Astrocyte (in vitro differentiated cells and primary cell): ENCODE measurements at regions not wholly inside any gene's neighbourhood (a gene's known extent, or its start where the extent isn't known, plus 50 kb on each side); places are given as distances from the start of the nearest gene placed in this dataset.

Source experiments
- DNase-seq: peaks from one replicate; pipeline ENCODE4 v3.0.0-alpha.2; 2010; ENCODE audit warnings: low read depth
- FAIRE-seq: peaks from 2 replicates; lab custom pipeline; 2011; peaks lifted over from hg19 to GRCh38; lab: Jason Lieb, UNC
- H2AFZ ChIP-seq: 2 replicates; pipeline ENCODE4 v1.6.0; 2012; ENCODE audit warnings: low read depth, low read length, inconsistent platforms
- H3K27ac ChIP-seq: 2 replicates; pipeline ENCODE4 v1.5.1; 2011; ENCODE audit warnings: low read depth, low read length, inconsistent platforms
- H3K27me3 ChIP-seq: 2 replicates; pipeline ENCODE4 v1.6.0; 2011; ENCODE audit warnings: low read length, inconsistent platforms; ENCODE audit not compliant: insufficient read depth
- H3K36me3 ChIP-seq: 2 replicates; pipeline ENCODE4 v1.5.1; 2011; ENCODE audit warnings: low read length, inconsistent platforms; ENCODE audit not compliant: insufficient read depth
- H3K4me1 ChIP-seq: 2 replicates; pipeline ENCODE4 v1.5.1; 2011; ENCODE audit warnings: low read length, inconsistent platforms; ENCODE audit not compliant: insufficient read depth
- H3K4me2 ChIP-seq: 2 replicates; pipeline ENCODE4 v1.6.0; 2012; ENCODE audit warnings: low read length, inconsistent platforms
- H3K4me3 ChIP-seq: 2 replicates; pipeline ENCODE4 v1.5.1; 2011; ENCODE audit warnings: low read depth, mild to moderate bottlenecking, low read length, inconsistent platforms; ENCODE audit not compliant: insufficient read depth
- H3K79me2 ChIP-seq: 2 replicates; pipeline ENCODE4 v1.6.0; 2012; ENCODE audit warnings: mild to moderate bottlenecking, low read length, inconsistent platforms; ENCODE audit not compliant: insufficient read depth
- H3K9ac ChIP-seq: 2 replicates; pipeline ENCODE4 v1.6.0; 2012; ENCODE audit warnings: mild to moderate bottlenecking, low read length, inconsistent platforms
- H3K9me3 ChIP-seq: 2 replicates; pipeline ENCODE4 v1.5.1; 2012; ENCODE audit warnings: low read depth, mild to moderate bottlenecking, low read length, inconsistent platforms; ENCODE audit not compliant: insufficient read depth
- H4K20me1 ChIP-seq: 2 replicates; pipeline ENCODE4 v1.6.0; 2012; ENCODE audit warnings: low read length, inconsistent platforms; ENCODE audit not compliant: insufficient read depth
- H3K27ac Mint-ChIP-seq: one replicate; pipeline ENCODE4 v1.8.0; 2021; ENCODE audit warnings: mild to moderate bottlenecking, mixed read lengths; ENCODE audit not compliant: unreplicated experiment
- H3K27me3 Mint-ChIP-seq: one replicate; pipeline ENCODE4 v1.8.0; 2021; ENCODE audit warnings: low read depth, mixed read lengths; ENCODE audit not compliant: unreplicated experiment
- H3K36me3 Mint-ChIP-seq: one replicate; pipeline ENCODE4 v1.8.0; 2021; ENCODE audit warnings: low read depth, mixed read lengths; ENCODE audit not compliant: unreplicated experiment
- H3K4me1 Mint-ChIP-seq: one replicate; pipeline ENCODE4 v1.8.0; 2021; ENCODE audit warnings: low read depth, mixed read lengths; ENCODE audit not compliant: unreplicated experiment
- H3K4me3 Mint-ChIP-seq: one replicate; pipeline ENCODE4 v1.8.0; 2021; ENCODE audit warnings: mild to moderate bottlenecking, moderate library complexity, mixed read lengths; ENCODE audit not compliant: unreplicated experiment
- H3K9me3 Mint-ChIP-seq: one replicate; pipeline ENCODE4 v1.8.0; 2021; ENCODE audit warnings: mild to moderate bottlenecking, mixed read lengths; ENCODE audit not compliant: unreplicated experiment
- EZH2 ChIP-seq: IDR thresholded peaks from 2 replicates; pipeline ENCODE4 v1.6.1; 2012; ENCODE audit warnings: mild to moderate bottlenecking, low read length, inconsistent platforms; ENCODE audit not compliant: insufficient read depth
- TF ChIP-seq, protein P1 (sequence below): IDR thresholded peaks from 2 replicates; pipeline ENCODE4 v1.5.1; 2011; ENCODE audit warnings: low read depth, mild to moderate bottlenecking, inconsistent platforms, low read length, moderate library complexity; ENCODE audit not compliant: insufficient read depth

GRCh38 chrY:8562456-8563090 is 774.7 kb upstream of the TSPY4 start:
- TF ChIP-seq, protein P1, sequence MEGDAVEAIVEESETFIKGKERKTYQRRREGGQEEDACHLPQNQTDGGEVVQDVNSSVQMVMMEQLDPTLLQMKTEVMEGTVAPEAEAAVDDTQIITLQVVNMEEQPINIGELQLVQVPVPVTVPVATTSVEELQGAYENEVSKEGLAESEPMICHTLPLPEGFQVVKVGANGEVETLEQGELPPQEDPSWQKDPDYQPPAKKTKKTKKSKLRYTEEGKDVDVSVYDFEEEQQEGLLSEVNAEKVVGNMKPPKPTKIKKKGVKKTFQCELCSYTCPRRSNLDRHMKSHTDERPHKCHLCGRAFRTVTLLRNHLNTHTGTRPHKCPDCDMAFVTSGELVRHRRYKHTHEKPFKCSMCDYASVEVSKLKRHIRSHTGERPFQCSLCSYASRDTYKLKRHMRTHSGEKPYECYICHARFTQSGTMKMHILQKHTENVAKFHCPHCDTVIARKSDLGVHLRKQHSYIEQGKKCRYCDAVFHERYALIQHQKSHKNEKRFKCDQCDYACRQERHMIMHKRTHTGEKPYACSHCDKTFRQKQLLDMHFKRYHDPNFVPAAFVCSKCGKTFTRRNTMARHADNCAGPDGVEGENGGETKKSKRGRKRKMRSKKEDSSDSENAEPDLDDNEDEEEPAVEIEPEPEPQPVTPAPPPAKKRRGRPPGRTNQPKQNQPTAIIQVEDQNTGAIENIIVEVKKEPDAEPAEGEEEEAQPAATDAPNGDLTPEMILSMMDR, result no peak
- TF ChIP-seq EZH2, result no peak
- H3K27ac Mint-ChIP-seq, result no peak overlapping the region

DNA sequence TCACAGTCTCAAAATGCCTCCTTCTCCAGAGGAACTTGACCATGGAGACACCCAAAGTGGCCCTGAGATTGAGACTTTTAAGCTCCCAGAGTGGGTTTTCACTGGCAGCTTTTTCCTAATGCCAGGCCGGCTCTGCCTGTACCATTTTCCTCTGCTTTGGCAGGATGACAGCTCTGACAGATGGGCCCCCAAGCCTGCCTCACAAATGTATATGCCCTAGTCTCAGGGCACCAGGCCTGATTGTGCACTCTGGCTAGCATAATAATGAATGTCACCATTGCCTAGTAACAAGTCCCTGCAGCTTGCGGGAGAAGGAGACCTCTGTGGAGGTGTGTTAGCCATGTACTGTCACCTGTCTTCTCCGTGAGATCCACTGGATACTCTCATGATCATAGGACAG is 772.8 kb upstream of the TSPY4 start:
- no peak for FAIRE-seq
- no peaks in the 10 kb centered on the region for H3K4me1 Mint-ChIP-seq
- H3K4me2 ChIP-seq, result no peak overlapping the region
- peaks cover 2% of the 10 kb centered on the region for H3K9me3 Mint-ChIP-seq
- no peaks in the 10 kb centered on the region for H3K4me1 ChIP-seq
- no peaks in the 10 kb centered on the region for H3K79me2 ChIP-seq
- no peak overlapping the region for H2AFZ ChIP-seq
- DNase-seq, result no peak
- TF ChIP-seq, protein P1, result no peak
- TF ChIP-seq EZH2, result no peak
- no peak overlapping the region for H3K27ac ChIP-seq
- H3K27me3 Mint-ChIP-seq, result no peaks in the 10 kb centered on the region
- H3K36me3 ChIP-seq, result no peaks in the 10 kb centered on the region
- no peak overlapping the region for H3K4me3 Mint-ChIP-seq
- no peaks in the 10 kb centered on the region for H3K27me3 ChIP-seq
- H3K27ac Mint-ChIP-seq, result no peak overlapping the region
- no peaks in the 10 kb centered on the region for H3K36me3 Mint-ChIP-seq
- H3K9me3 ChIP-seq, result no peaks in the 10 kb centered on the region
- H4K20me1 ChIP-seq, result no peaks in the 10 kb centered on the region
- no peak overlapping the region for H3K4me3 ChIP-seq
- no peak overlapping the region for H3K9ac ChIP-seq

More at GRCh38 chrY:8562456-8563090, 774.7 kb upstream of the TSPY4 start:
- no peaks in the 10 kb centered on the region for H3K9me3 ChIP-seq
- no peaks in the 10 kb centered on the region for H3K4me1 ChIP-seq
- Mint-ChIP-seq H3K9me3 (no peaks in the 10 kb centered on the region), H3K4me1 (no peaks in the 10 kb centered on the region), H3K36me3 (no peaks in the 10 kb centered on the region), H3K27me3 (no peaks in the 10 kb centered on the region), H3K4me3 (no peak overlapping the region)
- H3K27ac ChIP-seq, result no peak overlapping the region
- no peak overlapping the region for H3K4me3 ChIP-seq
- no peaks in the 10 kb centered on the region for H3K79me2 ChIP-seq
- no peak for DNase-seq
- no peak overlapping the region for H2AFZ ChIP-seq
- H3K4me2 ChIP-seq, result no peak overlapping the region
- no peaks in the 10 kb centered on the region for H4K20me1 ChIP-seq
- H3K36me3 ChIP-seq, result no peaks in the 10 kb centered on the region
- no peak for FAIRE-seq
- no peak overlapping the region for H3K9ac ChIP-seq
- H3K27me3 ChIP-seq, result no peaks in the 10 kb centered on the region

- no peak overlapping the region for H3K4me3 ChIP-seq
- H4K20me1 ChIP-seq, result no peaks in the 10 kb centered on the region
- Mint-ChIP-seq H3K36me3 (no peaks in the 10 kb centered on the region), H3K27me3 (no peaks in the 10 kb centered on the region), H3K4me3 (no peak overlapping the region), H3K4me1 (no peaks in the 10 kb centered on the region), H3K27ac (no peak overlapping the region), H3K9me3 (peaks cover 2% of the 10 kb centered on the region)
- H3K9ac ChIP-seq, result no peak overlapping the region
- no peaks in the 10 kb centered on the region for H3K36me3 ChIP-seq
- H3K4me1 ChIP-seq, result no peaks in the 10 kb centered on the region
- FAIRE-seq (no peak), DNase-seq (no peak)
- no peaks in the 10 kb centered on the region for H3K9me3 ChIP-seq
- H3K27ac ChIP-seq, result no peak overlapping the region
- no peak overlapping the region for H2AFZ ChIP-seq
- TF ChIP-seq, protein P1, result no peak
- no peak for TF ChIP-seq EZH2
- H3K4me2 ChIP-seq, result no peak overlapping the region
- H3K27me3 ChIP-seq, result no peaks in the 10 kb centered on the region
- no peaks in the 10 kb centered on the region for H3K79me2 ChIP-seq
These were observed 771.1 kb upstream of the TSPY4 start for GRCh38 chrY:8566198-8566597.
